ENCODE measurements at regions not wholly inside any gene's neighbourhood (a gene's known extent, or its start where the extent isn't known, plus 50 kb on each side); places are given as distances from the start of the nearest gene placed in this dataset.
"Not testable (repeated sequence)": the region's sequence is repeated elsewhere in the genome, so short reads cannot be mapped to it uniquely, and the experiment has no call there.

DNA sequence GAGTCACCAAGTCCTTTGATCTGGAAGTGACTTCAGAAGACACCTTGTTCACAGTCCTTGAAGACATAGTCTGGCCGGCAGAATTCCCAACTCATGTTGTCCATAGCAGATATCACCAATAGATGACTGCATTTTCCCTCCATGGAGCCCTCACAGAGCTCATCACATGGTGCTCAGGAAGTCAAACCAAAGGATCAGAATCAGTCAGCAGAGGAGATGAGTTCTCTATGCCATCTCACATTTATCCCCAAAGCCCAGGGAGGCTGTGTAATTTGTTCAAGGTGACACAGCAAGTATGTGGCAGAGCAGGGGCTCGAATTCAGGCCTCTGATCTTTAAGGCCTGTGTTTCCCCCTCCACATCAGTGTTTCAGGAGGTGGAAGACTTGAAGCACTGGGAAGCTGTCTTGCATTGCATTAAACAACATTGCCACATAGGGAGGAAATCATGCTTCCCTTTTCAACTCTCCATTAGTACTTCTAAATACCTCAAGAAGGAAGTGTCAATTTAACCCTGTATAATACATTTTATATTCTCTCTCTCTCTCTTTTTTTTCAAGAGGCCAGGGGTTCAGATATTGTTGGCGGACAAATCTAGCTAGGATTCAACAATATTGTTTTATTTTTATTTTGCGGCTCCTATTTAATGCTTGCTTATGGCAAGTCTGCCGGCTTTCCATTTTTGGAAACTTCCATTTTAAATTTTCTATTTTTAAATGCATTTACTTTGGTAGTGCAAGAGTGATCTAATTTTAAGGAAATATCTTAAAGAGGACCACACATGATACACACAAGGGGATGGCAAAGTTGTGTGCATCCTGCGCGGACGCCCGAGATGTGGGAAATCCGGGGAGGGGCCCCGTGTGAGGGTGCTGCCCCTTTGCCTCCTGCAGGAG is 61.9 kb downstream of the NPIPB5 start:
- H3K4me1 ChIP-seq (replicated peaks; ENCODE audit: insufficient read depth); H3K79me2 ChIP-seq (ENCODE audit: low read depth); CTCF ChIA-PET; POLR2A ChIA-PET (ENCODE audit: unreplicated experiment); H2AFZ ChIP-seq; H3K27ac ChIP-seq; H4K20me1 ChIP-seq (ENCODE audit: insufficient read depth); BruUV-seq (replicated peaks); H3F3A ChIP-seq (ENCODE audit: insufficient read depth, low read depth); H3K36me3 ChIP-seq (ENCODE audit: low read depth); H3K27me3 ChIP-seq (ENCODE audit: insufficient read depth, low read depth); H3K4me3 ChIP-seq; H3K9me3 ChIP-seq (ENCODE audit: insufficient read depth, low read depth); H3K9me2 ChIP-seq (ENCODE audit: insufficient read depth); intact Hi-C loops (cut with micrococcal nuclease; ENCODE audit: unreplicated experiment): not testable (repeated sequence)
- peak overlapping the region; percentile 45; the same call in 1 of the 2 replicates for H3K4me2 ChIP-seq
- DNase-seq, result peak in 1 of 2 experiments; percentile 21

- H3K79me2 ChIP-seq (ENCODE audit: low read depth); H4K20me1 ChIP-seq (ENCODE audit: insufficient read depth); intact Hi-C loops (cut with micrococcal nuclease; ENCODE audit: unreplicated experiment); H2AFZ ChIP-seq; H3K27me3 ChIP-seq (ENCODE audit: insufficient read depth, low read depth); DNase-seq; H3K9me2 ChIP-seq (ENCODE audit: insufficient read depth); H3F3A ChIP-seq (ENCODE audit: insufficient read depth, low read depth); H3K4me3 ChIP-seq; CTCF ChIA-PET; H3K9me3 ChIP-seq (ENCODE audit: insufficient read depth, low read depth); H3K4me1 ChIP-seq (replicated peaks; ENCODE audit: insufficient read depth); H3K4me2 ChIP-seq; H3K27ac ChIP-seq; BruUV-seq (replicated peaks); H3K36me3 ChIP-seq (ENCODE audit: low read depth); POLR2A ChIA-PET (ENCODE audit: unreplicated experiment): not testable (repeated sequence)
These were observed 62.5 kb downstream of the NPIPB5 start for GRCh38 chr16:22573225-22573530.

- H3K4me2 ChIP-seq; H3K27ac ChIP-seq; H3K4me3 ChIP-seq; H3K36me3 ChIP-seq (ENCODE audit: low read depth); H3K4me1 ChIP-seq (replicated peaks; ENCODE audit: insufficient read depth); H4K20me1 ChIP-seq (ENCODE audit: insufficient read depth); H3K79me2 ChIP-seq (ENCODE audit: low read depth); H3K9me3 ChIP-seq (ENCODE audit: insufficient read depth, low read depth); intact Hi-C loops (cut with micrococcal nuclease; ENCODE audit: unreplicated experiment); H3K9me2 ChIP-seq (ENCODE audit: insufficient read depth); H2AFZ ChIP-seq; H3F3A ChIP-seq (ENCODE audit: insufficient read depth, low read depth); DNase-seq; H3K27me3 ChIP-seq (ENCODE audit: insufficient read depth, low read depth); POLR2A ChIA-PET (ENCODE audit: unreplicated experiment); CTCF ChIA-PET; BruUV-seq (replicated peaks): not testable (repeated sequence)
These were observed 65.8 kb downstream of the NPIPB5 start for GRCh38 chr16:22576506-22576905.

- DNase-seq, result peak in 1 of 2 experiments; percentile 28
- H3K4me2 ChIP-seq; H3K9me2 ChIP-seq (ENCODE audit: insufficient read depth); POLR2A ChIA-PET (ENCODE audit: unreplicated experiment); H3K9me3 ChIP-seq (ENCODE audit: insufficient read depth, low read depth); H2AFZ ChIP-seq; H4K20me1 ChIP-seq (ENCODE audit: insufficient read depth); H3K4me3 ChIP-seq; H3K36me3 ChIP-seq (ENCODE audit: low read depth); intact Hi-C loops (cut with micrococcal nuclease; ENCODE audit: unreplicated experiment); H3K79me2 ChIP-seq (ENCODE audit: low read depth); CTCF ChIA-PET; BruUV-seq (replicated peaks); H3K27ac ChIP-seq; H3K27me3 ChIP-seq (ENCODE audit: insufficient read depth, low read depth): not testable (repeated sequence)
- Histone ChIP-seq H3K4me1 (replicated peaks; ENCODE audit: insufficient read depth) (peaks cover 19% of the 10 kb centered on the region), H3F3A (ENCODE audit: insufficient read depth, low read depth) (peaks cover 11% of the 10 kb centered on the region; the same call in 1 of the 2 replicates)
These were observed 72.5 kb downstream of the NPIPB5 start for GRCh38 chr16:22583195-22583594.

DNA sequence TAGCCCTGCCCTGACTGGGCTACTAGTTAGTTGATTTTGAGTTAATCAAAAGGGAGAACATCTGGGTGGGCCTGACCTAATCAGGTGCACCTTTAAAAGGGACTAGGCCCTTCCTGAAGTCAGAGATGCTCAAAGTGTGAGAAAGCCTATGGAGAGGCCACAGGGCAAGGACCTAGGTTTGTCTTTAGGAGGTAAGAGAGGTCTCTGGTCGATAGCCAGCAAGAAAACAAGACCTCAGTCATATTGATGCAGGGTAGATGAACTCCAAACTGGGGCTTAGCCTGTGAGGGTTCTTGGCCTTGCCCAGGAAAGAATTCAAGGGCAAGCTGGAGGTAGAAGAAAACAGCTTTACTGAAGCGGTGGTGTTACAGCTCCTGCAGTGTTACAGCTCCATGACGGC is 73.8 kb downstream of the NPIPB5 start:
- H4K20me1 ChIP-seq (ENCODE audit: insufficient read depth); BruUV-seq (replicated peaks); H3K36me3 ChIP-seq (ENCODE audit: low read depth); intact Hi-C loops (cut with micrococcal nuclease; ENCODE audit: unreplicated experiment); H3K9me3 ChIP-seq (ENCODE audit: insufficient read depth, low read depth); H3K4me3 ChIP-seq; POLR2A ChIA-PET (ENCODE audit: unreplicated experiment); CTCF ChIA-PET; H3K79me2 ChIP-seq (ENCODE audit: low read depth); DNase-seq; H3K9me2 ChIP-seq (ENCODE audit: insufficient read depth); H3K27me3 ChIP-seq (ENCODE audit: insufficient read depth, low read depth); H2AFZ ChIP-seq: not testable (repeated sequence)
- Histone ChIP-seq H3F3A (ENCODE audit: insufficient read depth, low read depth) (peaks cover 14% of the 10 kb centered on the region; the same call in 1 of the 2 replicates), H3K27ac (peak overlapping the region; percentile 76), H3K4me1 (replicated peaks; ENCODE audit: insufficient read depth) (peaks cover 29% of the 10 kb centered on the region), H3K4me2 (peak overlapping the region; percentile 49)

GRCh38 chr16:22584941-22585340 is 74.2 kb downstream of the NPIPB5 start:
- H3K9me3 ChIP-seq (ENCODE audit: insufficient read depth, low read depth); H3K79me2 ChIP-seq (ENCODE audit: low read depth); H3K36me3 ChIP-seq (ENCODE audit: low read depth); POLR2A ChIA-PET (ENCODE audit: unreplicated experiment); H3K27me3 ChIP-seq (ENCODE audit: insufficient read depth, low read depth); H2AFZ ChIP-seq; CTCF ChIA-PET; H3K9me2 ChIP-seq (ENCODE audit: insufficient read depth); BruUV-seq (replicated peaks); H4K20me1 ChIP-seq (ENCODE audit: insufficient read depth); H3K4me3 ChIP-seq; DNase-seq; intact Hi-C loops (cut with micrococcal nuclease; ENCODE audit: unreplicated experiment): not testable (repeated sequence)
- Histone ChIP-seq H3F3A (ENCODE audit: insufficient read depth, low read depth) (peaks cover 15% of the 10 kb centered on the region; the same call in 1 of the 2 replicates), H3K4me2 (peak overlapping the region; percentile 40; the same call in 1 of the 2 replicates), H3K4me1 (replicated peaks; ENCODE audit: insufficient read depth) (peaks cover 29% of the 10 kb centered on the region), H3K27ac (peak overlapping the region; percentile 78)

DNA sequence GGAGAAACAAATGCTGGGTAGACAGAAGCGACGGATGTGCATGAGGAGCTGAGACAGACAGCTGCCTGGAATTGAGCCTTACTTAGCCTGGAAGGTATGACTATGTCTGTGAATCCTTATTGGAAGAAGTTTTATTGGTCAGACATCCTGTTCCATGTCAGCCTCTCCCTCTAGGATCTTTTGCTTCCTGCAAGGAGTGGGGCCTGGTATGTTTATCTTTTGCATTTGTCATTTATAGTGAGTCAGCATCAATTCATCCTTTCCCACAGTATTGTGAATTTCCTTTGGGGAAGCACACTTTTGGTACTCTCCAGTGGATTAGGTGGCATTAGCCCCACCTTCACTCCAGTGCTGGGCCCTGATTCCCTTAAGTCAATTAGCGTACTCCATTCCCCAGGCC is 74.7 kb downstream of the NPIPB5 start:
- peaks cover 29% of the 10 kb centered on the region for H3K4me1 ChIP-seq (replicated peaks; ENCODE audit: insufficient read depth)
- BruUV-seq (replicated peaks); POLR2A ChIA-PET (ENCODE audit: unreplicated experiment); H3K36me3 ChIP-seq (ENCODE audit: low read depth); H3K27me3 ChIP-seq (ENCODE audit: insufficient read depth, low read depth); CTCF ChIA-PET; H4K20me1 ChIP-seq (ENCODE audit: insufficient read depth); intact Hi-C loops (cut with micrococcal nuclease; ENCODE audit: unreplicated experiment); H3K79me2 ChIP-seq (ENCODE audit: low read depth); H3K9me3 ChIP-seq (ENCODE audit: insufficient read depth, low read depth); H3K9me2 ChIP-seq (ENCODE audit: insufficient read depth); H2AFZ ChIP-seq: not testable (repeated sequence)
- peak; percentile 46 to 92 for DNase-seq
- H3K4me2 ChIP-seq, result peak overlapping the region; percentile 40; the same call in 1 of the 2 replicates
- H3K4me3 ChIP-seq, result peak overlapping the region; percentile 24; the same call in 1 of the 2 replicates
- H3F3A ChIP-seq (ENCODE audit: insufficient read depth, low read depth), result peaks cover 15% of the 10 kb centered on the region; the same call in 1 of the 2 replicates
- H3K27ac ChIP-seq, result peak overlapping the region; percentile 78
